A673 (cell line): ENCODE measurements at regions not wholly inside any gene's neighbourhood (a gene's known extent, or its start where the extent isn't known, plus 50 kb on each side); places are given as distances from the start of the nearest gene placed in this dataset.
A peak's percentile ranks its signal among the peaks of the same experiment; 100 is the strongest.

Source experiments
- BruUV-seq: library from RNA; stranded (reverse); fragments of 400-500 nt; replicated peaks from 2 replicates; lab custom pipeline; 2021; lab: Mats Ljungman, UMichigan
- CTCF ChIA-PET: fragments of 300-600 bp; sonication (Branson Sonifier 250); formaldehyde crosslinking; loops from one replicate; lab custom pipeline; 2022; ENCODE audit warnings: antibody characterized with exemption; lab: Charles Lee
- POLR2A ChIA-PET: fragments of 300-600 bp; sonication (Branson Sonifier 250); formaldehyde crosslinking; loops from one replicate; lab custom pipeline; 2022; ENCODE audit warnings: antibody characterized with exemption; ENCODE audit not compliant: low non-redundant PET; lab: Charles Lee
- DNase-seq: peaks from one replicate; pipeline ENCODE4 v3.0.0-alpha.2; 2015; ENCODE audit warnings: low spot score
- H3K27ac ChIP-seq: fragments of 200-600 bp; sonication (generic); 2 replicates; pipeline ENCODE4 v1.5.1; 2016; ENCODE audit warnings: mixed run types, low read depth, mild to moderate bottlenecking, mixed read lengths, antibody characterized with exemption, low read length; ENCODE audit not compliant: poor library complexity, severe bottlenecking
- H3K27me3 ChIP-seq: fragments of 200-600 bp; sonication (generic); replicated peaks from 2 replicates; pipeline ENCODE4 v1.6.1; 2017; ENCODE audit warnings: mixed run types, low read depth, mild to moderate bottlenecking, mixed read lengths, antibody characterized with exemption, low read length; ENCODE audit not compliant: insufficient read depth, poor library complexity
- H3K36me3 ChIP-seq: fragments of 200-600 bp; sonication (generic); 2 replicates; pipeline ENCODE4 v1.6.1; 2016; ENCODE audit warnings: mixed run types, mild to moderate bottlenecking, mixed read lengths, antibody characterized with exemption, low read length; ENCODE audit not compliant: insufficient read depth, poor library complexity, severe bottlenecking
- H3K4me1 ChIP-seq: fragments of 200-600 bp; sonication (generic); 2 replicates; pipeline ENCODE4 v1.6.1; 2017; ENCODE audit warnings: mixed run types, mild to moderate bottlenecking, mixed read lengths, antibody characterized with exemption, low read length; ENCODE audit not compliant: insufficient read depth, poor library complexity, severe bottlenecking
- H3K4me3 ChIP-seq: fragments of 200-600 bp; sonication (generic); 2 replicates; pipeline ENCODE4 v1.5.1; 2016; ENCODE audit warnings: low read depth, mixed run types, mild to moderate bottlenecking, mixed read lengths, low read length; ENCODE audit not compliant: poor library complexity, severe bottlenecking
- H3K9me3 ChIP-seq: fragments of 200-600 bp; sonication (generic); 2 replicates; pipeline ENCODE4 v1.6.1; 2016; ENCODE audit warnings: mixed run types, low read depth, mild to moderate bottlenecking, mixed read lengths, antibody characterized with exemption, low read length; ENCODE audit not compliant: poor library complexity, severe bottlenecking
- EZH2 ChIP-seq: fragments of 200-600 bp; sonication (generic); IDR thresholded peaks from 2 replicates; pipeline ENCODE4 v1.6.1; 2017; ENCODE audit warnings: borderline replicate concordance, low read depth, mild to moderate bottlenecking, mixed read lengths, antibody characterized with exemption, low read length; ENCODE audit not compliant: poor library complexity, severe bottlenecking
- intact Hi-C: fragments of 100-400 bp; cut with micrococcal nuclease; formaldehyde crosslinking; loops from one replicate; pipeline ENCODE4 v1.10.0; 2022; ENCODE audit not compliant: unreplicated experiment
- TF ChIP-seq, protein P1 (sequence below): fragments of 300-800, 200-600 bp; sonication (generic); conservative IDR thresholded peaks from 2 replicates; pipeline ENCODE4 v1.5.1; 2017; ENCODE audit warnings: low read depth, mild to moderate bottlenecking, antibody characterized with exemption, low read length, moderate library complexity, mixed read lengths

DNA sequence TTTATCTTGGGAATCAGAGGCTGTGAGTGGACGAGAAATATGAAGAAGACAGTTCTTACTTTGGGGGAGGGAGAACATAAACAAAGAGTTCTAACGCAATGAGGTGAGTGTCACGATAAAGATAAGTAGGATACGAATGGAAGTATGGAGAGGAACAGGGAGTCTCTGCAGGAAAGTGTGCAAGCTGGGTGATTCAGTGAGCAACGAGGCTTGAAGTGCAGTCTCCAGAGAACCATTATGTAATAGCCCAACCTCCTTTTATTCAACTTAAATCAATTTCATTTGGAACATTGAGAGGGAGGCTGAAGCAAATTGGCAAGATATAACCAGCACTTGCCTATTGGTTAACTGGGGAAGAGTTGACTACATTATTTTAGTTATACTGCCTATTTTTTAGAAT, 99.3 kb upstream of the PLD5 start:
- ChIA-PET CTCF (interaction anchor here (0.6 kb wide), 1 partner anchor 28 kb away, joined by 9 read pairs; no protein-coding TSS in a partner anchor), POLR2A (no interaction called here)
- BruUV-seq, result no TSS peak
- Histone ChIP-seq H3K9me3 (no peaks in the 10 kb centered on the region), H3K4me1 (no peaks in the 10 kb centered on the region), H3K27ac (no peak overlapping the region), H3K4me3 (no peak overlapping the region), H3K27me3 (no peaks in the 10 kb centered on the region), H3K36me3 (no peaks in the 10 kb centered on the region)
- TF ChIP-seq, protein P1, sequence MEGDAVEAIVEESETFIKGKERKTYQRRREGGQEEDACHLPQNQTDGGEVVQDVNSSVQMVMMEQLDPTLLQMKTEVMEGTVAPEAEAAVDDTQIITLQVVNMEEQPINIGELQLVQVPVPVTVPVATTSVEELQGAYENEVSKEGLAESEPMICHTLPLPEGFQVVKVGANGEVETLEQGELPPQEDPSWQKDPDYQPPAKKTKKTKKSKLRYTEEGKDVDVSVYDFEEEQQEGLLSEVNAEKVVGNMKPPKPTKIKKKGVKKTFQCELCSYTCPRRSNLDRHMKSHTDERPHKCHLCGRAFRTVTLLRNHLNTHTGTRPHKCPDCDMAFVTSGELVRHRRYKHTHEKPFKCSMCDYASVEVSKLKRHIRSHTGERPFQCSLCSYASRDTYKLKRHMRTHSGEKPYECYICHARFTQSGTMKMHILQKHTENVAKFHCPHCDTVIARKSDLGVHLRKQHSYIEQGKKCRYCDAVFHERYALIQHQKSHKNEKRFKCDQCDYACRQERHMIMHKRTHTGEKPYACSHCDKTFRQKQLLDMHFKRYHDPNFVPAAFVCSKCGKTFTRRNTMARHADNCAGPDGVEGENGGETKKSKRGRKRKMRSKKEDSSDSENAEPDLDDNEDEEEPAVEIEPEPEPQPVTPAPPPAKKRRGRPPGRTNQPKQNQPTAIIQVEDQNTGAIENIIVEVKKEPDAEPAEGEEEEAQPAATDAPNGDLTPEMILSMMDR, result no peak
- TF ChIP-seq EZH2, result no peak
- DNase-seq, result no peak
- intact Hi-C loops, result no loop called here

DNA sequence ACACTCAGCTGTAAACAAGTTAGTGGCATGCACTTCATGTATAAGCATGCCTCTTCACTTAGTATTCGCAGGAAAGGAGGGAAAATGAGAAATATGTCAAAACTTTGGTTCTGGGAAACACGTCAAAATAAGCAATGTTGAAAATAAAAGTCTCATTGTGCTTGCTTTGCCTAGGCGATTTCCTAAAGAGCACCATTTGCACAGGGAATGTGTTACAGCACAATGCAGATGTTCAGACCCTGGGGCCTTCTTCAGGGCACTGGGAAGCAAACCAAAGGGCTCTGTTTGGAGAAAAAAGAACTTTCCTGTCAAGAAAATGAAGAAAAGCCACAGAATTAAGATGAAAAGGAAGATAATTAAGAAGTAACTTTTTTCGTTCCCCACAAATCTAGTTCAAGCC, 98.6 kb upstream of the PLD5 start:
- no peaks in the 10 kb centered on the region for H3K4me1 ChIP-seq
- H3K4me3 ChIP-seq, result no peak overlapping the region
- POLR2A ChIA-PET, result no interaction called here
- no TSS peak for BruUV-seq
- no peaks in the 10 kb centered on the region for H3K9me3 ChIP-seq
- H3K36me3 ChIP-seq, result no peaks in the 10 kb centered on the region
- intact Hi-C loops, result no loop called here
- no peak overlapping the region for H3K27ac ChIP-seq
- TF ChIP-seq, protein P1, result no peak
- no peak for TF ChIP-seq EZH2
- CTCF ChIA-PET, result no interaction called here
- no peaks in the 10 kb centered on the region for H3K27me3 ChIP-seq
- no peak for DNase-seq

GRCh38 chr1:242613266-242613815, 88.8 kb upstream of the PLD5 start:
- BruUV-seq, result no TSS peak
- ChIA-PET POLR2A (no interaction called here), CTCF (no interaction called here)
- no peaks in the 10 kb centered on the region for H3K4me1 ChIP-seq
- H3K4me3 ChIP-seq, result no peak overlapping the region
- intact Hi-C loops, result no loop called here
- H3K9me3 ChIP-seq, result no peaks in the 10 kb centered on the region
- H3K27me3 ChIP-seq, result no peaks in the 10 kb centered on the region
- TF ChIP-seq, protein P1, result no peak
- no peak overlapping the region for H3K27ac ChIP-seq
- H3K36me3 ChIP-seq, result no peaks in the 10 kb centered on the region
- DNase-seq, result peak; percentile 59
